ENCODE measurements at regions not wholly inside any gene's neighbourhood (a gene's known extent, or its start where the extent isn't known, plus 50 kb on each side); places are given as distances from the start of the nearest gene placed in this dataset.
A peak's percentile ranks its signal among the peaks of the same experiment; 100 is the strongest.

GRCh38 chr1:59156526-59157199 is 140.2 kb upstream of the FGGY start:
- no peak for FAIRE-seq

GRCh38 chr1:59158321-59158720 is 138.6 kb upstream of the FGGY start:
- no peak for FAIRE-seq

DNA sequence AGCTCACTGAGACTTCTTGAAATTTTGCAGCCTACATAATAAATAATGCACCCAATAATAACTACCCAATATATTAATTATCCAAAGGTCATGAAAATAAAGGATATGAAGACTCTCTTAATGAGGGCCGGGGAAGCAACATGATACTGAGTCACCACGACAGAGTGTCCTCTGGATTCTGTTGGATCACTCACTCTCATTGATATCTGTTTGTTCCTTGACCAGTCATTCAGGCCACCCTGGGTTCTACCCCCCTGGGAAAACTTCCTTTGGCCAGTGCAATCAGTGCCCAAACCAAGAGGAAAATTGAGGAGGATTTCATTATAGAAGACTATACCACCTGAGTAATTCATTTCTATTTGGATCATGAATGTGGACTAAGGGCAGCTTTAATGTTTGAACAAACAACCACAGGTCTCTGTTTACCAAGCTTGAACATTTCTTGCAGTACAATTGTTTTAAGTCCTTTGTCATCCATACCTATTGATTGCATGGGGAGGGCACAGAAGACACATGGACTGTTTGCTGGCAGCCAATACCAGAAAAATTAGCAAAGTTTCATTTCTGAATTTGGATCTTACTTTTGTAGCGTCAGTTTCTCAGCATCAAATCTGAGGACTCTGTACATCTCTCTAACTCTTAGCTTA is 137.2 kb upstream of the FGGY start:
- no peak for FAIRE-seq

GRCh38 chr1:59161136-59161535 is 135.8 kb upstream of the FGGY start:
- no peak for FAIRE-seq

- FAIRE-seq, result no peak
Measured at GRCh38 chr1:59162665-59163064, 134.2 kb upstream of the FGGY start.

- FAIRE-seq, result no peak
Measured at GRCh38 chr1:59163268-59164092, 133.4 kb upstream of the FGGY start.

DNA sequence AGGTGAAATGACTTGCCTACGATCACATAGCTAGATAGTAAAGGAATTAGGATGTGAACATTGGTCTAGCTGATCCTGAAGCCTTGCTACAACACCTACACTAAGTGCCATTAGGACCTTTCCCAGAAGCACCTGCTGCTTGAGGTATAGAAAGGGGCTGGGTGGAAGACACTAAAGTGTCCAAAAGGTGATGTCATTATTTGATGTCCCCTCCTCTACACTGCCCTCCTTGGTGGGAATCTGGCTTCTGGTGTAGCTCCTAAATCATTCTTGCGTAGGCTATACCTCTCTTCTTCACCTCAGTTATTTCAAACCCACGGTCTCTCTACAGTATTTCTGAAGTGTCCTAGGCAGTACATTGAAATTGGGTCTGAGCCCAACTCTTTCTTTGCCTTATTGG is 132.5 kb upstream of the FGGY start:
- FAIRE-seq, result no peak

- FAIRE-seq, result no peak
Measured at GRCh38 chr1:59165353-59165752, 131.5 kb upstream of the FGGY start.

DNA sequence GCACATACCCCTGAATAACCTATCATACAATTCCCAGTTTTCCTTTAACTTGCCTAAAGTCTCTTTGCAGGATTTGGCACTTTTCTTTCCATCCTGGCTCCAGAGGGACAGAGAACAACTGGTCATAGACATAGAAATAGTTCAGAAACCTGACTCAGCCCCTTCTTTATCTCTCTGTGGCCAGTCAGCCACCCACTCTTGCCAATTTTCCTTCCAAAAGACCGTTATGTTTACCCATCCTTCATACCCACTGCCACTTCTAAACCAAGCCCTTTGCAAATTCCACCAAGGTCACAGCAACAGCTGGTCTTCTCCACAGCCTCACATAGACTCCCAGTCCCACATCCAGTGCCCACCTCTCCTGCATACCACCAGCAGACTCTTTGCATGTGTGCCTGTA is 127.2 kb upstream of the FGGY start:
- no peak for FAIRE-seq

- no peak for FAIRE-seq
Measured at GRCh38 chr1:59170659-59171058, 126.2 kb upstream of the FGGY start.

- FAIRE-seq, result no peak
Measured at GRCh38 chr1:59171788-59172187, 125.1 kb upstream of the FGGY start.

DNA sequence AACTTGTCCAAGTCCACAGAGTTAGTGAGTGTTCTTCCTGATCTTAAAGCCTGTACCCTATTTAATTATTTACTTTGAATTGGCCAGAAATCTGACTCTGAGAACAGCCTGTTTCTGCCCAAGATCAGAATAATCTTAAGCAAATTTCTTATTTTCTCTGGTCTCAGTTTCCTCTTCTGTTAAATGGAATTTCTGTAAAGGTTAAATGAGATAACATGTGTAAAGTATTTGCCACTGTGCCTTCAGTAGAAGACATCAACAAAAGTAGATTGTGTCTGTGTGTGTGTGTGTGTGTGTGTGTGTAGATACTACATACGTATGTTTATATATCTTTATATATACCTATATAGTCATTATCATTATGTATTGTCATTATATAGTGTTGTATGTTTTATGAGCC is 124.2 kb upstream of the FGGY start:
- no peak for FAIRE-seq

DNA sequence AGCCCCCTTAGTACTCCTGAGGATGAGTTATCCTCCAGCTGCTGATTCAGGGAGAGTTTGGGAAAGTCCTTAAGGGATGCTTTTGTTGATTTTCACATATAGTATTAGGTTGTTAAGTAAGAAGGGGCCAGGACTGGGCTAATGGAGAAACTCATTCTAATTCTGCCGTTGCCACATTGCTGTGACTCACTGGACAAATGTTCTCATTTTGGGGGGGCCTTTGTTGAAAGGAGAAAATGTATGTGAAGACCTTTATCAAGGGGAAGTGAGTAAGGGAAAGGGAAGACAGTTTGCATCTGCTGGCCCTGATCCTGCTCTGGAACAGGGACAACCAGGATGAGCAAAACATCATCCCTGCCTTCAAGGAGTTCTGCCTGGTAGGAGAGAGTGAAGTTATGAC is 123.2 kb upstream of the FGGY start:
- FAIRE-seq, result no peak

DNA sequence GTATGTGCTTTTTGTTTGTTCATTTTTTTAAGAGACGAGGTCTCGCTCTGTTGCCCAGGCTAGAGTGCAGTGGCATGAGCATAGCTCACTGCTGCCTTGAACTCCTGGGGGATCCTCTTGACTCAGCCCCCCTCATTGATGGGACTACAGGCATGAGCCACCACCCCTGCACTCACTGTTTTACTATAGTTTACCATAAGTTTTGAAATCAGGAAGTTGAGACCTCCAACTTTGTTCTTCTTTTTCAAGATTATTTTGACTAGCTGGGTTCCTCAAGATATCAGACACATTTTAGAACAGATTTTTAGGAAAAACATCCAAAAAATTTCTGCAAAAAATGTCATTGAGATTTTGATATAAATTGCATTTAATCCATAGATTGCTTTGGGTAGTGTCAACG is 120.4 kb upstream of the FGGY start:
- FAIRE-seq, result no peak

DNA sequence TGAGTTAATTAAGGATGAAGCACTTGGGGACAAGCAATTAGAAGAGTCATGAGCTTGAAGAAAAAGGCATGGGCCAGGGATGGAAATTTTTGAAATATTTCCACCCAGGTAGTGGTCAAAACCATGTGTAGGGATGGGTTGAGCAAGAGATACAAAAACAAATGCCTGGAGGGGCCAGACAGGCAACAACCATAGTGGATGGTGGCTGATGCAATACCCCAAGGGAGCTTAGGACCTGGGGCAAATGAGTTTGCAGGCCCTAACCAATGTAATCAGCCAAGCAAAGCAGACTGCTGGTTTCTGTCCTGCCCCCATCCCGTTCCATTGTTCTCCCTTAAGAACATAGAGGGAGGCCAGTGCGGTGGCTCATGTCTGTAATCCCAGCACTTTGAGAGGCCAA is 119.1 kb upstream of the FGGY start:
- no peak for FAIRE-seq

DNA sequence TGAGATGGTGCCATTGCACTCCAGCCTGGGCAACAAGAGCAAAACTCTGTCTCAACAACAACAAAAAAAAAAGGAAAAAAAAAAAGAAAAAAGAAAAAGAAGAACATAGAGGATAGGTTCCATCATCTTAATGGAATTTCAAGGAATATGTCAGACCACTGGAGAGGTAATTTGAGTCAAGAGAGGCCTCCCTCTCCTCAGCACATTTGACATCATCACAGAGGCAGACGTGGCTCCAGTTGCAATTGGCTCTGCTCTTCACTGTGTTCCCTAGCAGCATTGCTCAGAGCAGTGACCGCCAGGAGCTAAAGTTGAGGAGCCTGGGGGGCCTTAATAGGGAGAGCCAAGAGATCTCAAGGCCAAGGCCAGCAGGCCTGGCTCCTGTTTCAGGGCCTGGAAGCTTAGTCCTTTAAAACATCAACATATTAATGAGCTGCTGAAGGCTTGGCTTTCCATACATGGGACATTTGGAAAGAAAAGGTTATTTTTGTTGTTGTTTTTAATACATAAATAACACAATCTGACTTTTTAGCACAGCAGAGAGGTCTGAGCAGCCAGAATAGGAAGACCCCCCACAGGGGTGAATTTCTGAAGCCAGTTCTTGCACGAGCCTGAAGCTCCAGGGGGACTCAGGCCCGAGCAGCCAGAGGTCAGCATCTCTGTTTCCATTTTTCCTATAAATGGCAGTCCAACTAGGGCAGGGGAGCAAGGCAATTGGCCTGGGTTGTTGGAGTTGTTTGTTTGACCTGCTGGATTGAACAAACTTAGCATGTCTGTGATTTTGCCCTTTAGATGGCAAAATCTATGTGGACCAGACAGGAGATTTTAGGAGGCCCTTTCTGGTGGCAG is 118.3 kb upstream of the FGGY start:
- FAIRE-seq, result peak; percentile 41

- no peak for FAIRE-seq
Measured at GRCh38 chr1:59179673-59180072, 117.2 kb upstream of the FGGY start.

DNA sequence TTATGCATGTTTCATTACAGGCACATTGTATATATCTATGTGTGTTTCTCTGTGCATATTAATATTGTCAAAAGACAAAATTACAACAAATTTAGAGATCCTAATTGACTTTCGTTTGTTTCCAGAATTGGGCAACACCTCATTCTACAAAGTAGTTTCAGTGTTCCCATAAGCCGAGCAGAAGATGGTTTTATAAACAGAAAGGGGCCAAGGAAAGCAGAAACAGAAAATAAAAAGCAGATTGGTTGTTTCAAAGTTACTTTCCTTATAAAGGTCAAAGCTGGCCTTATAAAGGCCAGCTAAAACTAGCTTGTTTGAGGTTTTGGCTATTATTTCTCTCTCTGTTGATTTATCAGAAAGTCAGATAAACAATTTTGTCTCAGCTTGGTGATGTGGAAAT is 116.2 kb upstream of the FGGY start:
- FAIRE-seq, result peak; percentile 83

GRCh38 chr1:59183749-59184317 is 113.1 kb upstream of the FGGY start:
- no peak for FAIRE-seq

DNA sequence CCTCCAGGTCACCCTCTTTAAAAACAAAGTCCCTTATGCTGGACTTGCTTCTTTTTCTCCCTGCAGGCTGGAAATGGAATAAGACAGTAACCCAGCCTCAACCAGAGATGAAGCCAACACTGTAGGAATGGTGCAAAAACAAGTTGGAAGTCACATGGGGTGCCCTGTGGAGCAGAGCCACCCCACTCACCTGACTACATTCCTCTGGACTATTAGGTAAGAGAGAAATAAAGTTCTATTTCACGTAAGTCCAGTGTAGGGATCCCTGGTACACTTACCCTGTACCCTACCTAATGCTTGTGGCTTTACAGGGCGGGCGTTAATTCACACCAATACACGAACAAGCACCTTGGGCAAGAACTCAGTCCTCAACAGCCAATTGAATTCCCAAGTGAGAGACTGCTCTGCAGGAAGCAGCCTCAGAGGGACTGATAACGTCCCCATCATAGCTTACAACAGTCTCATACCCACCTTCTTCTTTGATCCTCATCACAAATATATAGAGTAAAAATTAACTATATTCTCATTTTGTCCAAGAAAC is 112.5 kb upstream of the FGGY start:
- no peak for FAIRE-seq

DNA sequence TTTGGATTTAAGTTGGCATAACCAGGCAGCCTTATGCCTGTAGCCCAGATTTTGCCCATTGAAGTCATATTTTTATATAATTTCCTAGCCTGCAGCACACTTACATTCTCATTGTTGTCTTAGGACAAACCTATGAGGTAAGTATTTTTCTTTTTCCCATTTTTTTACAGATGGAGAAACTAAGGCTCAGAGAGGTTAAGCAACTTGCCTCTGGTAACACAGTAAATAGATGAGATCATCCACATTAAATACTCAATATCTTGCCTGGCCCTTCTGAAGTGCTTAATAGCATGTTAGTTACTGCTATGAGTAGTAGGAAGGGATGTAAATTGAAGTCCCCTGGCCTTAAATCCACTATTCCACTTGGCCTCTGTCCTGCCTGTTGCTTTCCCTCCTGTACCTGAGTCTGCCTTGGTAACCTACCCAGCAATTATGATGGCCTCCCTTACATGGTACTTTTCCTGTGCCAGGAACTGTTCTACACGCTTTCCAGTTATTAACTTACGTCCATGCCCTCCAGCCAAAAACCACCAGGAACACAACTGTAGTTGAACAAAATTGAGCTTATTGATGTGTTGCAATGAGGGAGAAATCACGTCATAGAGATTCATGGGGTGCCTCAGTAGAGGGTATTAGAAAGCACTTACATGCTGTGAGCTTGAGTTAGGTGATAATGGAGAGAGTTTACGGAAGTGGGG is 111.6 kb upstream of the FGGY start:
- no peak for FAIRE-seq

- no peak for FAIRE-seq
Measured at GRCh38 chr1:59186656-59187055, 110.2 kb upstream of the FGGY start.

Data from endometrium (tissue), 2 donors.